ENCODE measurements at regions not wholly inside any gene's neighbourhood (a gene's known extent, or its start where the extent isn't known, plus 50 kb on each side); places are given as distances from the start of the nearest gene placed in this dataset.

GRCh38 chr10:108014145-108014901, 849.8 kb upstream of the SORCS1 start:
- Histone ChIP-seq H3K14ac (ENCODE audit: insufficient read length) (no peak overlapping the region), H2AFZ (ENCODE audit: low read length) (no peak overlapping the region), H4K20me1 (replicated peaks in 1 of 2; ENCODE audit: control insufficient read depth in 1 of 2, insufficient read depth in 2 of 2, low read length in 2 of 2) (no peaks in the 10 kb centered on the region), H3K79me2 (ENCODE audit: control insufficient read depth in 1 of 2, insufficient read depth in 2 of 2, low read length in 2 of 2) (no peaks in the 10 kb centered on the region), H2BK15ac (ENCODE audit: low read length) (no peak overlapping the region), H3K23ac (ENCODE audit: insufficient read length) (no peak overlapping the region), H2BK20ac (ENCODE audit: low read length) (no peak overlapping the region), H3K9me3 (ENCODE audit: insufficient read depth in 2 of 2, low read depth in 1 of 2, low read length in 1 of 2) (no peaks in the 10 kb centered on the region), H3K23me2 (ENCODE audit: low read depth, low read length) (no peaks in the 10 kb centered on the region), H4K5ac (ENCODE audit: insufficient read length, low read depth, low read length) (no peak overlapping the region), H3K56ac (replicated peaks; ENCODE audit: insufficient read length, low read depth, low read length) (no peak overlapping the region), H4K8ac (ENCODE audit: extremely low read depth, insufficient read depth, low read length) (no peak overlapping the region), H3K4ac (replicated peaks; ENCODE audit: insufficient read length, low read depth, low read length) (no peak overlapping the region), H3K9ac (replicated peaks in 1 of 4; ENCODE audit: extremely low read depth in 1 of 4, low read depth in 3 of 4, low read length in 3 of 4) (no peak overlapping the region), H4K91ac (replicated peaks; ENCODE audit: insufficient read length, low read length) (no peak overlapping the region), H3K4me3 (ENCODE audit: extremely low read depth in 1 of 4, insufficient read depth in 2 of 4, low read depth in 3 of 4, low read length in 4 of 4) (no peak overlapping the region), H3K4me1 (replicated peaks in 1 of 4; ENCODE audit: control insufficient read depth in 3 of 4, insufficient read depth in 4 of 4, low read length in 3 of 4) (no peaks in the 10 kb centered on the region), H3K4me2 (ENCODE audit: insufficient read depth in 1 of 2, low read depth in 2 of 2, low read length in 2 of 2) (no peak overlapping the region), H2BK120ac (replicated peaks; ENCODE audit: low read depth, low read length) (no peak overlapping the region), H3K27ac (ENCODE audit: low read depth, low read length) (no peak overlapping the region), H3K18ac (ENCODE audit: extremely low read depth, low read length) (no peak overlapping the region), H2AK5ac (ENCODE audit: low read depth, low read length) (no peak overlapping the region), H2BK5ac (ENCODE audit: low read depth, low read length) (no peak overlapping the region), H3K79me1 (ENCODE audit: low read depth, low read length) (no peaks in the 10 kb centered on the region), H3K36me3 (ENCODE audit: control insufficient read depth in 2 of 4, insufficient read depth in 4 of 4, low read length in 3 of 4) (no peaks in the 10 kb centered on the region), H2BK12ac (ENCODE audit: low read depth, low read length) (no peak overlapping the region), H3K27me3 (replicated peaks in 1 of 4; ENCODE audit: control insufficient read depth in 3 of 4, extremely low read depth in 1 of 4, insufficient read depth in 3 of 4, low read length in 3 of 4) (no peaks in the 10 kb centered on the region)
- TF ChIP-seq PHF8 (conservative IDR thresholded peaks at IDR 0.05; ENCODE audit: low read depth, low read length) (no peak), POLR2A (IDR thresholded peaks at IDR 0.05; ENCODE audit: control extremely low read depth in 1 of 2, low read depth in 2 of 2, low read length in 2 of 2) (no peak), SIRT6 (IDR thresholded peaks at IDR 0.05; ENCODE audit: low read length) (no peak), ATF3 (IDR thresholded peaks at IDR 0.05; ENCODE audit: insufficient read depth, low read depth, low read length) (no peak), JUN (IDR thresholded peaks at IDR 0.05; ENCODE audit: low read depth, low read length) (no peak), POU5F1 (IDR thresholded peaks at IDR 0.05; ENCODE audit: low read depth, low read length) (no peak), CHD2 (IDR thresholded peaks at IDR 0.05; ENCODE audit: low read length) (no peak)
- ChIA-PET POLR2A (ENCODE audit: partially characterized antibody) (no interaction called here), CTCF (ENCODE audit: partially characterized antibody) (no interaction called here)
- DNase-seq (ENCODE audit: low read depth in 1 of 2, low spot score in 2 of 2) (no peak), FAIRE-seq (no peak)
- 97% methylated on average over 4 of the region's 4 CpGs; no CpG with 5 or more reads in 1 of the 2 experiments for WGBS, 2 experiments (ENCODE audit: extremely low coverage in 1 of 2, insufficient coverage in 1 of 2, insufficient read length in 1 of 2, insufficient replicate concordance in 2 of 2, low coverage in 1 of 2, low lambda C conversion rate in 2 of 2, missing lambda C conversion rate in 1 of 2)
